Islet precursor cell (in vitro differentiated cells): ENCODE measurements at regions not wholly inside any gene's neighbourhood (a gene's known extent, or its start where the extent isn't known, plus 50 kb on each side); places are given as distances from the start of the nearest gene placed in this dataset.

Source experiments
- DNase-seq: peaks from one replicate; pipeline ENCODE4 v3.0.0-alpha.2; 2018

DNA sequence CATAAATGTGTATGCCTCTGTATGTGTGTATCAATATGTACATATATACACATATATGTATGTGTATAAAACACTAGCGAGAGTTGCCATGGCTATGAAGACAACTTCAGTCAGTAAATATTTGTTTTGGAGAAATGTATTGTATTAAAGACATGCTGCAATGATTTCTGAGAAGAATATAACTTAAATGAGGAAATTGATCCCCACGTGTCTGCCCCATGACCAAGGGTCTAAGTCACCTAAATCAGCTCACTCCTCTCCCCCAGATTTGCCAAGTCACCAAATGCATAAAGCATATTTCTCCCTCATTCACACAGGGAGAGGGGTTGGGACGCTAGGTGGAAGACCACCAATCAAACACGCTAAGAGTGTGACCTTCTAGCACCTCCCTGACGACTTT lies 58.3 kb upstream of the LYST start:
- DNase-seq, result no peak

DNA sequence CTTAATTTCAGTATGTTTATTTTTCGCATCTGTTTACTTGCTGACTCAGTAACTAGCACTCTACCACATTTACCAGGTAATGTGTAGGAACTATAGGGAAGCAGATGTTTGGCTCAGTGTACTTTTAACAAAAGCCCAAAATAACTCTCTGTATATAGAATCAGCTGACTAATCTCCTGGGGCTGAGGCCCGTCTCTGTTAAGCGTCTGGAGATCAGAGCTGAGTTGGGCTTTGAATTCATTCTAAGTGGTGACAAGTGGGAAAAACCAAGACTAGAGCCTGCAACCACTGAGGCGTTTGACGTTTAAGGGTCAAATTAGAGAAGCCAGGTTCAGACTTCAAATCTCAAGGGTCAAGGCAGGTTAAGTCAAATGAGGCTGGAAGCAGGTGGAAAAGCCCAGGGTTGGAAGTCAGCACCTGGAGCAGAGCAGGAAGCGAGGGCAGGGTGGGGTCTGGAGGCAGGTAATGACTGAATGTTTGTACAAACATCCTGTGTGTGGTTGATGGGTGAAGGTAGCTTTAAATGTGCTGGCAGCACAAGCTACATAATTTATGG lies 56.8 kb upstream of the LYST start:
- peak; percentile 69 for DNase-seq

DNA sequence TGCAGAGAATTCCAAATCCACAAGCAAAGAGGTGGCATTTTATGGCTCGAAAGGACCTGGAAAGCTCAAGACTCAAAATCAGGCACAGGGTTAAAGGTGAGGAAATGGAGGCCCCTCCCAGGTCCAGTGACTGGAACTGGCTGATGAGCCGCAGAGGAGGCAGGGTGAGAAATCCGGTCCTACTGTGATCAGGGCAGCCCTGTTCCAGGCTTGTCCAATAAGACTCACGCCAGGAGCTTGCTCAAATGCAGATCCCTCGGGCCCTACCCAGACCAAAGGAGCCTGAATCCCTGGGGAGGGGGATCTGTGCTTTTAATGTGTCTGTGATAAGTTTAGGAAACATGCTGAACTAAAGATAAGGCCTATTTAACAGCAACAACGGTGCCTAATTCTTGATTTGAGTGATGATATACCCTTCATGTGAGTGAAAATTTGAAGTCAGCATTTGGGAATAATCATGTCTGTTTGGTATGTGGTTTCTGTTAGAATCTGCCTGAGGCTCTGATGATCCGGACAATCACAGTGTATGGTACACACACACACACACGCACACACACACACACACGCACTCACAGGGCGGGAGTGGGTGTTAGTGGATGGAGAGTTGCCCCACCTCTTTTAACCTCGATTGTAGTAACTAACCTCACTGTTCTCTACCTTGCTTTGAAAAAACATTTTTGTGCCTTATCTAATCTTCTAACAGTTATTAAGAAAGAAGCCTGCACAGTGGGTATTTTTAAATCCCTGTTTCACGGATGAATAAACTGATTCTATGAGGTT lies 54.1 kb upstream of the LYST start:
- DNase-seq, result peak; percentile 86

DNA sequence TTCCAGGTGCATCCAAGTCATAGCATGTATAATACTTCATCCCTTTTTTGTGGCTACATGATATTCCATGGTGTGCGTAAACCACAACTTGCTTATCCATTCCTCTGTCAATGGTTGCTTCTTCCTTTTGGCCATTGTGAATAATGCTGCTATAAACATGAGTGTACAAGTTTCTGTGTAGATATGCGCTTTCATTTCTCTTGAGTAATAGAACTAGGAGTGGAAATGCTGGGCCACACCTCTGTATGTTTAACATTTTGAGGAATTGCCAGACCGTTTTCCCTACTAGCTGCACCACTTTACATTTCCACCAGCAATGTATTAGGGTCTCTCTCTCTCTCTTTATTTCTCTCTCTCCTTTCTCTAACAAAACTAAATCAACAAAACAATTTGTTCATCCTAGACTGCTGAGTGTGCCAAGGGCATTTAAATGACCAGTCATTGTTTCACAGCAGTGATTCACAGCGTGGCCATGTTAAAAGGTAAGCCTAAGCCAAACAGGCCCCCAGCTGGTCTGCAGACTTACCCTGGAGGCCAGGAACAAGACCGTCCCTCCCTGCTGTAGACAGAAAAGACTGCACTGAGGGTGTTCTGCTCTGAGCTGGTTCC lies 53.2 kb upstream of the LYST start:
- DNase-seq, result peak; percentile 94

DNA sequence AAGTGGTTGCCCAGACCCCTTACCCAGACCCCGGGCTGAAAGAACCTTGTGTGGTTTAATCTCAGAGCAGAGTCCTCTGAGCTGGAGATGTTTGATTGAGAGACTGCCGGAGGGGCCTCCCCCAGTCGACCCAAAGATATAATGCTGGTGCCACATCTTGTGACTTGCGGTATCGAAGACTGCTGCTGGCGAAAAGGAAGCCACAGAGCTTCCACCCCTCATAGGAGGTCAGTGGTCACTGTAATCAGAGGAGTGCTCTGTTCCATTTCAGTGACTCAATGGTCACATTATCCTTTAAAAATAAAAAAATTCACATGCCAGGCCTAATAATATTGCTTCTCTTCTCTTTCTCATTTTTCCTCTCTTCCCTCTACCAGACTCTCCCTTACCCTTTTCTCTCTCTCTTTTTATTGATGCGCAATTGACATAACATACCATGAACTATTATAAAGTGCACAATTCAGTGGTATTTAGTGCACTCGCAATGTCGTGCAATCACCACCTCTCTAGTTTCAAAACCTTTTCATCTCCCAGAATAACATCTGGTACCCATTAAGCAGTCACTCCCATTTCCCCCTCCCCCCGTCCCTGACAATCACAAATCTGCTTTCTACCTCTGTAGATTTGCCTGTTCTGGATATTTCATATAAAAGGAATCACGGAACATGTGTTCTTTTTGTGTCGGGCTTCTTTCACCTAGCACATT lies 52.6 kb upstream of the LYST start:
- DNase-seq, result no peak

GRCh38 chr1:235918465-235918864 lies 51.8 kb upstream of the LYST start:
- DNase-seq, result no peak

GRCh38 chr1:235918032-235918431 lies 51.3 kb upstream of the LYST start:
- DNase-seq, result no peak

GRCh38 chr1:235917267-235917811 lies 50.6 kb upstream of the LYST start:
- DNase-seq, result peak; percentile 73
